ENCODE measurements at regions not wholly inside any gene's neighbourhood (a gene's known extent, or its start where the extent isn't known, plus 50 kb on each side); places are given as distances from the start of the nearest gene placed in this dataset.

GRCh38 chr2:176702131-176702530 lies 432.9 kb downstream of the MTX2 start:
- Histone ChIP-seq H3K9me3 (ENCODE audit: control insufficient read depth, insufficient read depth, low read length) (no peaks in the 10 kb centered on the region), H3K36me3 (ENCODE audit: control insufficient read depth, insufficient read depth, low read length) (no peaks in the 10 kb centered on the region), H3K27ac (ENCODE audit: low read length) (no peak overlapping the region), H3K4me3 (ENCODE audit: low read length) (no peak overlapping the region), H3K4me1 (ENCODE audit: control insufficient read depth, insufficient read depth, low read length) (no peaks in the 10 kb centered on the region), H3K27me3 (ENCODE audit: control insufficient read depth, insufficient read depth, low read length) (peaks cover 12% of the 10 kb centered on the region)
- H3K27me3 Mint-ChIP-seq (ENCODE audit: low read depth in 2 of 2) = peaks cover 21 to 69% of the 10 kb centered on the region in 2 donors
- no peak for ATAC-seq
- DNase-seq = no peak
- no peak overlapping the region for H3K27ac Mint-ChIP-seq
- no peaks in the 10 kb centered on the region for H3K9me3 Mint-ChIP-seq
- H3K4me3 Mint-ChIP-seq = no peak overlapping the region
- no peaks in the 10 kb centered on the region for H3K36me3 Mint-ChIP-seq
- TF ChIP-seq CTCF (IDR thresholded peaks at IDR 0.05) = no peak
- no peaks in the 10 kb centered on the region for H3K4me1 Mint-ChIP-seq
- intact Hi-C loops (cut with micrococcal nuclease) = no loop called here
- 83% methylated on average over 1 of the region's 1 CpG for WGBS (ENCODE audit: insufficient coverage)

- no peaks in the 10 kb centered on the region for H3K36me3 ChIP-seq (ENCODE audit: control insufficient read depth, insufficient read depth, low read length)
- no peaks in the 10 kb centered on the region for H3K4me1 Mint-ChIP-seq
- no peaks in the 10 kb centered on the region for H3K36me3 Mint-ChIP-seq
- H3K4me3 Mint-ChIP-seq = no peak overlapping the region
- no peaks in the 10 kb centered on the region for H3K9me3 Mint-ChIP-seq
- WGBS (ENCODE audit: insufficient coverage) = 91% methylated on average over 3 of the region's 3 CpGs
- no peak overlapping the region for H3K27ac Mint-ChIP-seq
- no peak for TF ChIP-seq CTCF (IDR thresholded peaks at IDR 0.05)
- no peak overlapping the region for H3K27ac ChIP-seq (ENCODE audit: low read length)
- H3K4me1 ChIP-seq (ENCODE audit: control insufficient read depth, insufficient read depth, low read length) = no peaks in the 10 kb centered on the region
- intact Hi-C loops (cut with micrococcal nuclease) = no loop called here
- peaks cover 9% of the 10 kb centered on the region for H3K27me3 ChIP-seq (ENCODE audit: control insufficient read depth, insufficient read depth, low read length)
- no peaks in the 10 kb centered on the region for H3K9me3 ChIP-seq (ENCODE audit: control insufficient read depth, insufficient read depth, low read length)
- H3K4me3 ChIP-seq (ENCODE audit: low read length) = no peak overlapping the region
- H3K27me3 Mint-ChIP-seq (ENCODE audit: low read depth in 2 of 2) = peaks cover 27 to 58% of the 10 kb centered on the region in 2 donors
- DNase-seq = no peak
- no peak for ATAC-seq
Observed at GRCh38 chr2:176704282-176704858, 435.1 kb downstream of the MTX2 start.

GRCh38 chr2:176709149-176709951 lies 440.1 kb downstream of the MTX2 start:
- Mint-ChIP-seq H3K27ac (no peak overlapping the region), H3K36me3 (no peaks in the 10 kb centered on the region), H3K4me3 (no peak overlapping the region), H3K27me3 (ENCODE audit: low read depth in 2 of 2) (peaks cover 20 to 54% of the 10 kb centered on the region in 2 donors), H3K9me3 (no peaks in the 10 kb centered on the region), H3K4me1 (no peaks in the 10 kb centered on the region)
- 90% methylated on average over 15 of the region's 18 CpGs for WGBS (ENCODE audit: insufficient coverage)
- no peak for TF ChIP-seq CTCF (IDR thresholded peaks at IDR 0.05)
- Histone ChIP-seq H3K36me3 (ENCODE audit: control insufficient read depth, insufficient read depth, low read length) (no peaks in the 10 kb centered on the region), H3K9me3 (ENCODE audit: control insufficient read depth, insufficient read depth, low read length) (no peaks in the 10 kb centered on the region), H3K4me3 (ENCODE audit: low read length) (no peak overlapping the region), H3K4me1 (ENCODE audit: control insufficient read depth, insufficient read depth, low read length) (no peaks in the 10 kb centered on the region), H3K27me3 (ENCODE audit: control insufficient read depth, insufficient read depth, low read length) (peaks cover 8% of the 10 kb centered on the region), H3K27ac (ENCODE audit: low read length) (no peak overlapping the region)
- intact Hi-C loops (cut with micrococcal nuclease) = no loop called here
- ATAC-seq = no peak
- DNase-seq = no peak

Data from natural killer cell (primary cell).